ENCODE measurements at regions not wholly inside any gene's neighbourhood (a gene's known extent, or its start where the extent isn't known, plus 50 kb on each side); places are given as distances from the start of the nearest gene placed in this dataset.
A peak's percentile ranks its signal among the peaks of the same experiment; 100 is the strongest.

DNA sequence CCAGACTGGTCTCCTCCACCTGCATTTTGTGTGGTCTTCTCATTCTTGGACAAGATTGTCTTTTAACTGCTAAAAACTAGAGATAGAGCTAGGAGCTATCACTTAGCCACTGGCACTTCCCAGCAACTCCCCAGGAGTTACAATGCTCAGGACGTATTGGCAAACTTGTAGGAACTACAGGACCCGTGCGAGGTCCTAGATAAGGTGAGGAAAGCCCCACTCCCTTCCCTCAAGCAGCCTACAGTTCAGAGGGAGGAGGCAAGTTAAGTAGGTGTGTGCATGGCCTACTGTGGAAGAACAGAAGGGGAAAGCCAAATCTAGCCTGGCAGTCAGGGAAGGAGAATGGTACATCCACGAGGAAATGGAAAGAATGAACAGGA lies 504.7 kb upstream of the PROK2 start:
- BruUV-seq (replicated peaks), result no TSS peak
- Histone ChIP-seq H3K36me3 (ENCODE audit: control insufficient read depth, insufficient read depth, low read length) (no peaks in the 10 kb centered on the region), H3K27me3 (ENCODE audit: control insufficient read depth, insufficient read depth, low read length) (peaks cover 38% of the 10 kb centered on the region), H3K18ac (ENCODE audit: low read depth, low read length) (peak overlapping the region; percentile 22; the same call in 1 of the 2 replicates), H3K14ac (replicated peaks; ENCODE audit: low read depth, low read length) (no peak overlapping the region), H4K20me1 (ENCODE audit: insufficient read depth, low read length) (no peaks in the 10 kb centered on the region), H3K9me1 (ENCODE audit: insufficient read depth, low read length) (no peaks in the 10 kb centered on the region; the same call in 1 of the 2 replicates), H3K23ac (ENCODE audit: low read depth, low read length) (no peak overlapping the region), H4K5ac (ENCODE audit: low read depth, low read length) (peak overlapping the region; percentile 47), H2BK15ac (ENCODE audit: low read depth, low read length) (no peak overlapping the region; the same call in 2 of the 3 replicates), H4K91ac (ENCODE audit: insufficient read depth, low read depth, low read length) (0 out of 2 replicates have a peak overlapping the region, but pooled peaks have one; percentile 8), H4K8ac (ENCODE audit: low read depth in 2 of 2, low read length in 2 of 2) (no peak overlapping the region), H2AFZ (replicated peaks; ENCODE audit: low read length, poor library complexity) (no peak overlapping the region), H2BK120ac (ENCODE audit: low read depth, low read length) (peak overlapping the region; percentile 42; the same call in 1 of the 2 replicates), H3K4ac (ENCODE audit: low read depth, low read length) (no peak overlapping the region; the same call in 1 of the 2 replicates), H3K9me3 (ENCODE audit: control insufficient read depth, insufficient read depth, low read length) (no peaks in the 10 kb centered on the region), H3K79me1 (ENCODE audit: low read depth in 1 of 2, low read length in 2 of 2) (no peaks in the 10 kb centered on the region), H3K4me3 (ENCODE audit: insufficient read depth, low read depth, low read length) (no peak overlapping the region), H2AK9ac (replicated peaks; ENCODE audit: low read depth, low read length, poor library complexity) (no peak overlapping the region), H2BK20ac (ENCODE audit: low read depth, low read length) (0 out of 2 replicates have a peak overlapping the region, but pooled peaks have one; percentile 20), H2AK5ac (ENCODE audit: low read depth, low read length) (peak overlapping the region; percentile 27; the same call in 1 of the 2 replicates), H3K9ac (ENCODE audit: low read depth, low read length) (no peak overlapping the region), H2BK5ac (ENCODE audit: low read depth, low read length, poor library complexity, severe bottlenecking) (no peak overlapping the region), H3K56ac (ENCODE audit: extremely low read depth, insufficient read depth, low read length) (no peak overlapping the region), H3K27ac (ENCODE audit: insufficient read depth, low read length) (no peak overlapping the region), H3K4me1 (ENCODE audit: control insufficient read depth, insufficient read depth, low read length) (peaks cover 10% of the 10 kb centered on the region; the same call in 1 of the 2 replicates), H3K4me2 (ENCODE audit: low read depth, low read length) (no peak overlapping the region)
- intact Hi-C loops (cut with micrococcal nuclease), result no loop called here
- in situ Hi-C loops (cut with MboI; ENCODE audit: low sequenced_read_pairs), result no loop called here
- CTCF ChIA-PET, result no interaction called here
- POLR2A ChIA-PET (ENCODE audit: unreplicated experiment), result no interaction called here
- no peak for ATAC-seq (ENCODE audit: low read depth)
- no peak for DNase-seq
- TF ChIP-seq CHD1 (IDR thresholded peaks at IDR 0.05; ENCODE audit: low read depth, low read length) (no peak), MAZ (IDR thresholded peaks at IDR 0.05; ENCODE audit: borderline replicate concordance, low read depth, low read length) (no peak), SMC3 (IDR thresholded peaks at IDR 0.05; ENCODE audit: low read depth, low read length) (no peak), POLR2A (IDR thresholded peaks at IDR 0.05; ENCODE audit: low read depth, low read length) (no peak), RCOR1 (IDR thresholded peaks at IDR 0.05; ENCODE audit: insufficient replicate concordance, low read length) (no peak), NFE2L2 (IDR thresholded peaks at IDR 0.05; ENCODE audit: low read depth, low read length) (no peak), RAD21 (IDR thresholded peaks at IDR 0.05; ENCODE audit: low read length) (no peak), CEBPB (IDR thresholded peaks at IDR 0.05; ENCODE audit: low read depth, low read length) (no peak), FOS (IDR thresholded peaks at IDR 0.05; ENCODE audit: low read depth, low read length) (no peak), MXI1 (IDR thresholded peaks at IDR 0.05; ENCODE audit: borderline replicate concordance, low read depth, low read length) (no peak), MAFK (IDR thresholded peaks at IDR 0.05; ENCODE audit: low read depth, low read length) (no peak), RFX5 (IDR thresholded peaks at IDR 0.05; ENCODE audit: low read depth, low read length) (no peak), BHLHE40 (IDR thresholded peaks at IDR 0.05; ENCODE audit: low read depth, low read length) (no peak)
- TF ChIP-seq, protein P1, sequence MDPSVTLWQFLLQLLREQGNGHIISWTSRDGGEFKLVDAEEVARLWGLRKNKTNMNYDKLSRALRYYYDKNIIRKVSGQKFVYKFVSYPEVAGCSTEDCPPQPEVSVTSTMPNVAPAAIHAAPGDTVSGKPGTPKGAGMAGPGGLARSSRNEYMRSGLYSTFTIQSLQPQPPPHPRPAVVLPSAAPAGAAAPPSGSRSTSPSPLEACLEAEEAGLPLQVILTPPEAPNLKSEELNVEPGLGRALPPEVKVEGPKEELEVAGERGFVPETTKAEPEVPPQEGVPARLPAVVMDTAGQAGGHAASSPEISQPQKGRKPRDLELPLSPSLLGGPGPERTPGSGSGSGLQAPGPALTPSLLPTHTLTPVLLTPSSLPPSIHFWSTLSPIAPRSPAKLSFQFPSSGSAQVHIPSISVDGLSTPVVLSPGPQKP (IDR thresholded peaks at IDR 0.05; ENCODE audit: borderline replicate concordance, low read depth, low read length), result no peak
- TF ChIP-seq, protein P2, sequence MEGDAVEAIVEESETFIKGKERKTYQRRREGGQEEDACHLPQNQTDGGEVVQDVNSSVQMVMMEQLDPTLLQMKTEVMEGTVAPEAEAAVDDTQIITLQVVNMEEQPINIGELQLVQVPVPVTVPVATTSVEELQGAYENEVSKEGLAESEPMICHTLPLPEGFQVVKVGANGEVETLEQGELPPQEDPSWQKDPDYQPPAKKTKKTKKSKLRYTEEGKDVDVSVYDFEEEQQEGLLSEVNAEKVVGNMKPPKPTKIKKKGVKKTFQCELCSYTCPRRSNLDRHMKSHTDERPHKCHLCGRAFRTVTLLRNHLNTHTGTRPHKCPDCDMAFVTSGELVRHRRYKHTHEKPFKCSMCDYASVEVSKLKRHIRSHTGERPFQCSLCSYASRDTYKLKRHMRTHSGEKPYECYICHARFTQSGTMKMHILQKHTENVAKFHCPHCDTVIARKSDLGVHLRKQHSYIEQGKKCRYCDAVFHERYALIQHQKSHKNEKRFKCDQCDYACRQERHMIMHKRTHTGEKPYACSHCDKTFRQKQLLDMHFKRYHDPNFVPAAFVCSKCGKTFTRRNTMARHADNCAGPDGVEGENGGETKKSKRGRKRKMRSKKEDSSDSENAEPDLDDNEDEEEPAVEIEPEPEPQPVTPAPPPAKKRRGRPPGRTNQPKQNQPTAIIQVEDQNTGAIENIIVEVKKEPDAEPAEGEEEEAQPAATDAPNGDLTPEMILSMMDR (conservative IDR thresholded peaks at IDR 0.05; ENCODE audit: low read depth, low read length), result no peak
- TF ChIP-seq, protein P3, sequence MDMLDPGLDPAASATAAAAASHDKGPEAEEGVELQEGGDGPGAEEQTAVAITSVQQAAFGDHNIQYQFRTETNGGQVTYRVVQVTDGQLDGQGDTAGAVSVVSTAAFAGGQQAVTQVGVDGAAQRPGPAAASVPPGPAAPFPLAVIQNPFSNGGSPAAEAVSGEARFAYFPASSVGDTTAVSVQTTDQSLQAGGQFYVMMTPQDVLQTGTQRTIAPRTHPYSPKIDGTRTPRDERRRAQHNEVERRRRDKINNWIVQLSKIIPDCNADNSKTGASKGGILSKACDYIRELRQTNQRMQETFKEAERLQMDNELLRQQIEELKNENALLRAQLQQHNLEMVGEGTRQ (IDR thresholded peaks at IDR 0.05; ENCODE audit: low read depth, low read length), result no peak
- 57% methylated on average over 1 of the region's 4 CpGs; no CpG with 5 or more reads in 1 of the 2 experiments for WGBS, 2 experiments (ENCODE audit: extremely low coverage in 2 of 2, insufficient read length in 1 of 2)
- dilution Hi-C loops (cut with HindIII; ENCODE audit: low sequenced_read_pairs, unreplicated experiment), result no loop called here

All from IMR-90 (cell line).